HepG2 (cell line): ENCODE measurements at regions not wholly inside any gene's neighbourhood (a gene's known extent, or its start where the extent isn't known, plus 50 kb on each side); places are given as distances from the start of the nearest gene placed in this dataset.

Source experiments
- ATAC-seq: fragments of 200-7000 bp; cut with Tn5 transposase; 3 replicates; pipeline ENCODE4 v1.9.1; 2020; ENCODE audit warnings: mild to moderate bottlenecking, moderate library complexity
- BruUV-seq: library from RNA; stranded (reverse); fragments of 400-500 nt; replicated peaks from 2 replicates; lab custom pipeline; 2021; lab: Mats Ljungman, UMichigan
- CTCF ChIA-PET: fragments of 300-600 bp; formaldehyde crosslinking; extraction: SDS; loops from one replicate; lab custom pipeline; 2021; ENCODE audit warnings: low total read pairs, inconsistent platforms, low intra/inter-chr PET ratio; lab: Yijun Ruan, JAX
- POLR2A ChIA-PET: fragments of 350-600 bp; sonication (Branson Sonifier 250); formaldehyde crosslinking; loops from one replicate; lab custom pipeline; 2020; ENCODE audit warnings: antibody characterized with exemption, inconsistent platforms; lab: Yijun Ruan, JAX
- DNase-seq: peaks from one replicate; pipeline ENCODE4 v3.0.0-alpha.2; 2015; ENCODE audit warnings: low spot score
- FAIRE-seq: peaks from 3 replicates; lab custom pipeline; 2011; peaks lifted over from hg19 to GRCh38; lab: Jason Lieb, UNC
- H2AFZ ChIP-seq: one replicate; pipeline ENCODE4 v1.6.1; 2011; ENCODE audit warnings: low read length, inconsistent platforms
- H3K27ac ChIP-seq: fragments of 300-600 bp; 3 replicates; pipeline ENCODE4 v1.8.0; 2011; ENCODE audit warnings: mixed run types, mild to moderate bottlenecking, mixed read lengths, low read length, inconsistent platforms; ENCODE audit not compliant: insufficient read depth; ENCODE audit errors: extremely low read length
- H3K27me3 ChIP-seq, 2 experiments: fragments of 200-600 bp in 1 of 2; 2 replicates in 1 of 2; 3 replicates in 1 of 2; pipeline versions ENCODE4 v1.6.0 to v1.8.0; 2011; ENCODE audit warnings: low read length in 2 of 2, mild to moderate bottlenecking in 2 of 2, moderate library complexity in 2 of 2, inconsistent platforms in 1 of 2; ENCODE audit not compliant: insufficient read depth in 2 of 2, control insufficient read depth in 1 of 2
- H3K36me3 ChIP-seq, 2 experiments: fragments of 200-600 bp in 1 of 2; replicated peaks in 1 of 2; 2 replicates in 1 of 2; 3 replicates in 1 of 2; pipeline versions ENCODE4 v1.5.1 to v1.8.0; 2011; ENCODE audit warnings: low read length in 2 of 2, inconsistent platforms in 1 of 2; ENCODE audit not compliant: insufficient read depth in 2 of 2, control insufficient read depth in 1 of 2
- H3K4me1 ChIP-seq: 2 replicates; pipeline ENCODE4 v1.5.1; 2012; ENCODE audit warnings: low read length, inconsistent platforms; ENCODE audit not compliant: insufficient read depth
- H3K4me2 ChIP-seq: 2 replicates; pipeline ENCODE4 v1.6.0; 2011; ENCODE audit warnings: low read depth, low read length, inconsistent platforms
- H3K4me3 ChIP-seq, 3 experiments: fragments of 200-600 bp in 1 of 3; sonication (generic), shearing (Covaris generic) in 1 of 3; replicated peaks in 1 of 3; 2 replicates each; pipeline ENCODE4 v1.5.1; 2011 to 2016; ENCODE audit warnings: low read length in 3 of 3, inconsistent platforms in 2 of 3, low read depth in 2 of 3, mild to moderate bottlenecking in 2 of 3, control low read depth in 1 of 3, mixed read lengths in 1 of 3; ENCODE audit not compliant: insufficient read depth in 1 of 3
- H3K79me2 ChIP-seq: one replicate; pipeline ENCODE4 v1.6.1; 2011; ENCODE audit warnings: low read length, inconsistent platforms; ENCODE audit not compliant: insufficient read depth
- H3K9ac ChIP-seq: 2 replicates; pipeline ENCODE4 v1.6.0; 2011; ENCODE audit warnings: mild to moderate bottlenecking, low read depth, low read length, inconsistent platforms; ENCODE audit not compliant: insufficient read depth
- H3K9me3 ChIP-seq: 2 replicates; pipeline ENCODE4 v1.5.1; 2012; ENCODE audit warnings: mild to moderate bottlenecking, low read length
- H4K20me1 ChIP-seq: 2 replicates; pipeline ENCODE4 v1.6.0; 2011; ENCODE audit warnings: inconsistent platforms, mild to moderate bottlenecking, low read length, moderate library complexity; ENCODE audit not compliant: insufficient read depth
- ATF1 ChIP-seq: IDR thresholded peaks from 2 replicates; pipeline ENCODE4 v1.6.1; 2016; ENCODE audit warnings: mild to moderate bottlenecking, control low read depth
- CBX5 ChIP-seq: sonication (generic); formaldehyde crosslinking; IDR thresholded peaks from 2 replicates; pipeline ENCODE4 v1.4.0; 2020; ENCODE audit warnings: missing genetic modification reagents, borderline replicate concordance
- GABPA ChIP-seq, 2 experiments: IDR thresholded peaks; 2 replicates each; pipeline ENCODE4 v1.6.1; 2011 to 2016; ENCODE audit warnings: low read depth in 2 of 2, low read length in 1 of 2, missing biosample characterization in 1 of 2, missing genetic modification characterization in 1 of 2
- HBP1 ChIP-seq: IDR thresholded peaks from 2 replicates; pipeline ENCODE4 v1.6.1; 2016; ENCODE audit warnings: low read depth, control low read depth
- HDAC1 ChIP-seq: sonication (generic); formaldehyde crosslinking; IDR thresholded peaks from 2 replicates; pipeline ENCODE4 v1.5.1; 2020; ENCODE audit warnings: mild to moderate bottlenecking, missing genetic modification reagents
- ISL2 ChIP-seq: sonication (generic); formaldehyde crosslinking; IDR thresholded peaks from 2 replicates; pipeline ENCODE4 v1.5.0; 2020; ENCODE audit warnings: missing genetic modification reagents
- KDM3A ChIP-seq: IDR thresholded peaks from 2 replicates; pipeline ENCODE4 v1.6.1; 2018; ENCODE audit warnings: low read depth, missing compliant biosample characterization
- MBD4 ChIP-seq: IDR thresholded peaks from 2 replicates; pipeline ENCODE4 v1.6.1; 2012; ENCODE audit warnings: low read length, inconsistent platforms, borderline replicate concordance
- MEF2D ChIP-seq: sonication (generic); formaldehyde crosslinking; IDR thresholded peaks from 2 replicates; pipeline ENCODE4 v1.5.1; 2020; ENCODE audit warnings: mild to moderate bottlenecking, missing genetic modification reagents
- TFE3 ChIP-seq: IDR thresholded peaks from 2 replicates; pipeline ENCODE4 v1.6.1; 2016
- ZBTB3 ChIP-seq: sonication (generic); formaldehyde crosslinking; IDR thresholded peaks from 2 replicates; pipeline ENCODE4 v1.4.0; 2020; ENCODE audit warnings: low read depth, mild to moderate bottlenecking, moderate library complexity, missing genetic modification reagents, borderline replicate concordance
- ZNF264 ChIP-seq: sonication (generic); formaldehyde crosslinking; IDR thresholded peaks from 2 replicates; pipeline ENCODE4 v1.4.0; 2020; ENCODE audit warnings: missing genetic modification reagents
- ZNF574 ChIP-seq: sonication (generic); formaldehyde crosslinking; IDR thresholded peaks from 2 replicates; pipeline ENCODE4 v1.4.0; 2020; ENCODE audit warnings: missing genetic modification reagents
- ZNF619 ChIP-seq: sonication (generic); formaldehyde crosslinking; IDR thresholded peaks from 2 replicates; pipeline ENCODE4 v1.4.0; 2020; ENCODE audit warnings: mild to moderate bottlenecking, missing genetic modification reagents
- ZNF776 ChIP-seq: sonication (generic); formaldehyde crosslinking; IDR thresholded peaks from 2 replicates; pipeline ENCODE4 v1.4.0; 2020; ENCODE audit warnings: mild to moderate bottlenecking, missing genetic modification reagents
- WGBS: methylation state at CpG from one replicate; pipeline ENCODE4 v1.1.6; 2017; ENCODE audit warnings: low lambda C conversion rate; 5-methylcytosine and 5-hydroxymethylcytosine counted together
- in situ Hi-C: cut with HindIII; loops from 2 replicates; pipeline ENCODE4 v1.10.0; 2017; ENCODE audit warnings: low pct_unique_long_range_greater_than_20kb; ENCODE audit not compliant: extremely low pct_ligation_motif_present
- intact Hi-C: fragments of 100-400 bp; cut with micrococcal nuclease; formaldehyde crosslinking; loops from one replicate; pipeline ENCODE4 v1.10.0; 2022; ENCODE audit not compliant: unreplicated experiment

- no peak overlapping the region for H2AFZ ChIP-seq
- no peak overlapping the region for H3K9ac ChIP-seq
- no peaks in the 10 kb centered on the region for H3K79me2 ChIP-seq
- H3K4me2 ChIP-seq: no peak overlapping the region
- H3K27ac ChIP-seq: no peak overlapping the region
- intact Hi-C loops: no loop called here
- BruUV-seq: no TSS peak
- H3K4me1 ChIP-seq: no peaks in the 10 kb centered on the region
- H3K9me3 ChIP-seq: peaks cover 11% of the 10 kb centered on the region
- no peak for ATAC-seq
- H4K20me1 ChIP-seq: no peaks in the 10 kb centered on the region
- CTCF ChIA-PET: no interaction called here
- FAIRE-seq: no peak
- whole genome bisulfite sequencing: 8% methylated on average over 3 of the region's 3 CpGs
- no peak for DNase-seq
- no peaks in the 10 kb centered on the region for H3K36me3 ChIP-seq
- in situ Hi-C loops: no loop called here
- POLR2A ChIA-PET: no interaction called here
- H3K27me3 ChIP-seq: no peaks in the 10 kb centered on the region
- H3K4me3 ChIP-seq: no peak overlapping the region
- TF ChIP-seq ATF1 (CRISPR knock-in tag): no peak
- TF ChIP-seq, all 625 proteins: peak for 0
These were observed 203.5 kb downstream of the DMRTA1 start for GRCh38 chr9:22650145-22650544.

- Histone ChIP-seq H3K27me3 (no peaks in the 10 kb centered on the region), H3K9me3 (peaks cover 11% of the 10 kb centered on the region), H3K27ac (no peak overlapping the region), H3K4me1 (no peaks in the 10 kb centered on the region), H3K4me3 (no peak overlapping the region), H3K36me3 (no peaks in the 10 kb centered on the region), H2AFZ (no peak overlapping the region), H3K79me2 (no peaks in the 10 kb centered on the region), H3K4me2 (no peak overlapping the region), H3K9ac (no peak overlapping the region), H4K20me1 (no peaks in the 10 kb centered on the region)
- ATAC-seq (no peak), FAIRE-seq (no peak), DNase-seq (no peak)
- intact Hi-C loops: no loop called here
- BruUV-seq: no TSS peak
- in situ Hi-C loops: no loop called here
- ChIA-PET CTCF (no interaction called here), POLR2A (no interaction called here)
- TF ChIP-seq GABPA (IDR thresholded peaks at IDR 0.05; ENCODE audit: low read depth, low read length) (no peak), GABPA (CRISPR knock-in tag; IDR thresholded peaks at IDR 0.05; ENCODE audit: low read depth) (no peak), ZNF264 (CRISPR knock-in tag) (no peak), MBD4 (no peak), ZNF619 (no peak), ZBTB3 (no peak), CBX5 (CRISPR knock-in tag) (no peak), ZNF574 (CRISPR knock-in tag) (no peak), HBP1 (no peak), ISL2 (no peak), ZNF776 (CRISPR knock-in tag) (no peak), MEF2D (no peak), TFE3 (no peak), KDM3A (CRISPR knock-in tag) (no peak), HDAC1 (CRISPR knock-in tag) (no peak)
These were observed 204.3 kb downstream of the DMRTA1 start for GRCh38 chr9:22650946-22651345.
